ENCODE measurements at regions not wholly inside any gene's neighbourhood (a gene's known extent, or its start where the extent isn't known, plus 50 kb on each side); places are given as distances from the start of the nearest gene placed in this dataset.

GRCh38 chr5:3801967-3802366, 206.3 kb downstream of the IRX1 start:
- TF ChIP-seq CTCF (IDR thresholded peaks at IDR 0.05) (no peak), POLR2AphosphoS5 (IDR thresholded peaks at IDR 0.05) (no peak)
